OCI-LY3 (cell line): ENCODE measurements at regions not wholly inside any gene's neighbourhood (a gene's known extent, or its start where the extent isn't known, plus 50 kb on each side); places are given as distances from the start of the nearest gene placed in this dataset.
"Not testable (repeated sequence)": the region's sequence is repeated elsewhere in the genome, so short reads cannot be mapped to it uniquely, and the experiment has no call there.

Source experiments
- H2AFZ ChIP-seq: fragments of 200-600, 300-600 bp; shearing (Covaris generic); 2 replicates; pipeline ENCODE4 v1.6.0; 2014; ENCODE audit warnings: antibody characterized with exemption, low read depth, low read length
- H3K27ac ChIP-seq: fragments of 200-600, 300-600 bp; sonication (generic); 2 replicates; pipeline ENCODE4 v1.5.1; 2014; ENCODE audit warnings: mild to moderate bottlenecking, low read length, moderate library complexity, mixed read lengths
- H3K27me3 ChIP-seq: fragments of 200-600, 300-600 bp; sonication (generic); 2 replicates; pipeline ENCODE4 v1.6.1; 2014; ENCODE audit warnings: low read depth, low read length, mixed read lengths
- H3K36me3 ChIP-seq: fragments of 200-600, 300-600 bp; sonication (generic); replicated peaks from 2 replicates; pipeline ENCODE3; 2014; ENCODE audit warnings: low read depth, low read length, mixed read lengths
- H3K4me1 ChIP-seq: fragments of 300-600, 200-600 bp; sonication (generic); 2 replicates; pipeline ENCODE4 v1.6.1; 2014; ENCODE audit warnings: low read length, mixed read lengths
- H3K4me2 ChIP-seq: fragments of 200-600, 300-600 bp; sonication (generic); 2 replicates; pipeline ENCODE4 v1.6.1; 2014; ENCODE audit warnings: low read length, mixed read lengths
- H3K4me3 ChIP-seq: fragments of 300-600, 200-600 bp; sonication (generic); 2 replicates; pipeline ENCODE4 v1.5.1; 2014; ENCODE audit warnings: antibody characterized with exemption, mild to moderate bottlenecking, low read length, moderate library complexity
- H3K79me2 ChIP-seq: fragments of 300-600, 200-600 bp; shearing (Covaris generic); 2 replicates; pipeline ENCODE4 v1.6.1; 2014; ENCODE audit warnings: mild to moderate bottlenecking, low read length, mixed read lengths
- H3K9ac ChIP-seq: fragments of 300-600, 200-600 bp; shearing (Covaris generic); 2 replicates; pipeline ENCODE4 v1.6.0; 2014; ENCODE audit warnings: mild to moderate bottlenecking, low read length, moderate library complexity
- H3K9me3 ChIP-seq: fragments of 200-600, 300-600 bp; shearing (Covaris generic); 2 replicates; pipeline ENCODE4 v1.6.1; 2014; ENCODE audit warnings: low read length, mixed read lengths; ENCODE audit not compliant: insufficient read depth
- H4K20me1 ChIP-seq: fragments of 200-600, 300-600 bp; sonication (generic); 2 replicates; pipeline ENCODE4 v1.6.1; 2016; ENCODE audit warnings: low read length, mixed read lengths; ENCODE audit not compliant: insufficient read depth
- EZH2phosphoT487 ChIP-seq: fragments of 200-600 bp; shearing (Covaris generic); IDR thresholded peaks from 2 replicates; pipeline ENCODE4 v1.6.1; 2018; ENCODE audit warnings: antibody characterized with exemption, mixed run types, low read depth
- TF ChIP-seq, protein P1 (sequence below): fragments of 200-600, 300-600 bp; sonication (generic); IDR thresholded peaks from 2 replicates; pipeline ENCODE4 v1.5.1; 2014; ENCODE audit warnings: antibody characterized with exemption, low read length, low read depth

DNA sequence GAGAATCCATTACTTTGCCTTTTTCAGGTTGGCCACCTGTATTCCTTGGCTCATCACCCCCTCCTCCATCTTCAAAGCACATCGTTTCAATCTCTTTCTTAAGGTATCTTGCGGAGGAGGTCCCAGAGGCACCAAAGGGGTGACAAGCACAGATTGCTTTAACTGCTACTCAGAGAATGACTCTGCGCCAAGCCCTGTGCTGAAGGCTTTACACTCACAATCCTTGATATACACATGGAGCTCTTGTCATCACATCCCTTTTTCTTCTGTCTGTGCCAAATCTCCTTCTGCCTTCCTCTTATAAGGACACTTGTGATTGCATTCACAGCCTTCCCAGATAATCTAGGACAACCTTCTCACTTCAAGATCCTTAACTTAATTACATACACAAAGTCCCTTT, 134.7 kb upstream of the MAMLD1 start:
- Histone ChIP-seq H3K4me2 (no peak overlapping the region), H3K4me1 (no peaks in the 10 kb centered on the region), H3K9me3 (no peaks in the 10 kb centered on the region), H4K20me1 (no peaks in the 10 kb centered on the region), H3K27ac (no peak overlapping the region), H2AFZ (no peak overlapping the region), H3K9ac (no peak overlapping the region), H3K4me3 (no peak overlapping the region), H3K27me3 (no peaks in the 10 kb centered on the region), H3K36me3 (no peaks in the 10 kb centered on the region), H3K79me2 (no peaks in the 10 kb centered on the region)
- TF ChIP-seq EZH2phosphoT487: no peak
- TF ChIP-seq, protein P1, sequence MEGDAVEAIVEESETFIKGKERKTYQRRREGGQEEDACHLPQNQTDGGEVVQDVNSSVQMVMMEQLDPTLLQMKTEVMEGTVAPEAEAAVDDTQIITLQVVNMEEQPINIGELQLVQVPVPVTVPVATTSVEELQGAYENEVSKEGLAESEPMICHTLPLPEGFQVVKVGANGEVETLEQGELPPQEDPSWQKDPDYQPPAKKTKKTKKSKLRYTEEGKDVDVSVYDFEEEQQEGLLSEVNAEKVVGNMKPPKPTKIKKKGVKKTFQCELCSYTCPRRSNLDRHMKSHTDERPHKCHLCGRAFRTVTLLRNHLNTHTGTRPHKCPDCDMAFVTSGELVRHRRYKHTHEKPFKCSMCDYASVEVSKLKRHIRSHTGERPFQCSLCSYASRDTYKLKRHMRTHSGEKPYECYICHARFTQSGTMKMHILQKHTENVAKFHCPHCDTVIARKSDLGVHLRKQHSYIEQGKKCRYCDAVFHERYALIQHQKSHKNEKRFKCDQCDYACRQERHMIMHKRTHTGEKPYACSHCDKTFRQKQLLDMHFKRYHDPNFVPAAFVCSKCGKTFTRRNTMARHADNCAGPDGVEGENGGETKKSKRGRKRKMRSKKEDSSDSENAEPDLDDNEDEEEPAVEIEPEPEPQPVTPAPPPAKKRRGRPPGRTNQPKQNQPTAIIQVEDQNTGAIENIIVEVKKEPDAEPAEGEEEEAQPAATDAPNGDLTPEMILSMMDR: no peak

DNA sequence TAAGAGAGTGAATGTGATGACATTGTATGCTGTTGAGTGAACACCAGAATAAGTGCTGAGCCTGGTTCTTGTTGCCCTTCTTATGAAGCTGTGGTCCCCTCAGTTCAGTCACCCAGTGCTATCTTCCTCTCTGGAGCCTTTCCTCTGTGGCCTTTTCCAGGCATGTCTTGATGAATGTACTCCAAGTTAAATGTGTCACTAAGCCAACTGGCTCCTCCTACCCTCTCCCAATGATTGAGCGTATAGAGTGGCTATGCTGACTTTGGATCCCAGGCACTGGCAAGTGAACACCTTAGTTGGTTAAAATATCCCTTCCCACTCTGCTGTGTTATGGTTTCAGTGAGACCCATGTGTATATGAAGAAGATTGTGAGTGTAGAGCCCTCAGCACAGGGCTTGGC, 134.1 kb upstream of the MAMLD1 start:
- TF ChIP-seq, protein P1: no peak
- H3K9me3 ChIP-seq: no peaks in the 10 kb centered on the region
- H3K4me1 ChIP-seq: no peaks in the 10 kb centered on the region
- H3K27me3 ChIP-seq: no peaks in the 10 kb centered on the region
- no peak overlapping the region for H3K4me2 ChIP-seq
- H3K36me3 ChIP-seq: no peaks in the 10 kb centered on the region
- no peaks in the 10 kb centered on the region for H4K20me1 ChIP-seq
- H3K79me2 ChIP-seq: no peaks in the 10 kb centered on the region
- H3K4me3 ChIP-seq: no peak overlapping the region
- no peak overlapping the region for H2AFZ ChIP-seq
- no peak overlapping the region for H3K27ac ChIP-seq
- H3K9ac ChIP-seq: no peak overlapping the region

DNA sequence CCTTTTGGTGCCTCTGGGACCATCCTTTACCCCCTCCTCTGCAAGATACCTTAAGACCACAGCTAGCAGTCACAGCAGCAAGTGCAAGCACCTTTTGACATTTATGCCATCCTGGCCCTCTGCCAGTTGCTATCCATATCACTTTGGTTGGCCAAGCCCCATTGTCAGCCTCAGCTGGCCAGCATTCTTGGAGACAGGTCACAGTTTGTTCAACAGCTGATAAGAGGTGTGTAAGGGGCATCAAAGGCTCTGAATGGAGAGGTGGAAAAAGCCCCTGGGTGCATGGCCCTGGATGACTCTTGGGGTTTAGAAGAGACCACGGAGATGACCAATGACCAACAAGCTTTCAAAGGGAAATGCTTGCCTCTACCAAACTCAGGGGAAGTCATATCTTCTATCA, 133.6 kb upstream of the MAMLD1 start:
- H3K9me3 ChIP-seq: no peaks in the 10 kb centered on the region
- no peak overlapping the region for H3K4me2 ChIP-seq
- H3K9ac ChIP-seq: no peak overlapping the region
- TF ChIP-seq, protein P1: no peak
- no peak for TF ChIP-seq EZH2phosphoT487
- no peaks in the 10 kb centered on the region for H3K27me3 ChIP-seq
- H3K27ac ChIP-seq: no peak overlapping the region
- H3K4me3 ChIP-seq: no peak overlapping the region
- no peak overlapping the region for H2AFZ ChIP-seq
- no peaks in the 10 kb centered on the region for H4K20me1 ChIP-seq
- no peaks in the 10 kb centered on the region for H3K36me3 ChIP-seq
- no peaks in the 10 kb centered on the region for H3K79me2 ChIP-seq
- no peaks in the 10 kb centered on the region for H3K4me1 ChIP-seq

DNA sequence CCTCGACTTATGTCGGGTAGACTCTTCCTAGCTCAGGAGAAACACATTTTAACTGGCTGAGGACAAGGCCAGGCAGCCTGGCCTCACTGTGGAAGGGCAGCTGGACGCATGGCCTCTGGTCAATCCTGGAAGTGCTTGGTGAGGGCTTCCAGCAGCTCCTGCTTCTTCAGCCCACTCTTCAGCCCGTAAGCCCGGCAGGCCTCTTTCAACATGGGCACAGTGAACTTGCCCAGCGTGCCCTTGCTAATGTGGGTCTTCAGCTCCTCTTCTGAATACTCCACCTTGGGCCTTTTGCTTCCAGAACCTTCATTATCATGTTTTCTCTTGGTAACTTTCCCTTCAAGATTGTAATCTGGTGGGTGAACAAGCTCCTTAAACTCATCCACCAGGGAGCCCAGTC, 132.2 kb upstream of the MAMLD1 start:
- H3K27me3 ChIP-seq, H3K4me3 ChIP-seq, H3K4me1 ChIP-seq, H3K27ac ChIP-seq, H4K20me1 ChIP-seq, H3K4me2 ChIP-seq, H2AFZ ChIP-seq, H3K9ac ChIP-seq, H3K9me3 ChIP-seq, H3K36me3 ChIP-seq, H3K79me2 ChIP-seq: not testable (repeated sequence)

DNA sequence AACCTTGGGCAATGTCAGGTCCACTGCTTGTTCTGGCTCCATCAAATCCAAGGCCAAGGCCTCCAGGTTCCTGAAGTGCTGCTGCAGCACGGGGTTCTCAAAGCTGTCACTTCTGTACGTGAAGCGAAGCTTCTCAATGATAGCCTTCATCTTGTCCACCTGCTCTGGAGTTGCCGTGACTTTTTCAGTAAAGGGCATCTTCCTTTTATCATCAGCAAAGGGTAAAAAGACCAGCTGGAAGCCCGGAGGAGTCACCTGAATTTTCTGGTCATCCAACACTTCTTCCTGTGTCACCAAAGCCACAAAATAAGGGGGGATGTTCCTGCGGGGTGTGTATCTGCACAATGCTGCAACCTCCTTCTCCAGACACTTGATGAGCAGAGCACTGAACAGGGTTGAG, 131.7 kb upstream of the MAMLD1 start:
- not testable (repeated sequence) for H3K36me3 ChIP-seq, H3K4me2 ChIP-seq, H3K9ac ChIP-seq, H3K79me2 ChIP-seq, H3K27ac ChIP-seq, H4K20me1 ChIP-seq, H3K9me3 ChIP-seq, H2AFZ ChIP-seq, H3K27me3 ChIP-seq, H3K4me3 ChIP-seq, H3K4me1 ChIP-seq

DNA sequence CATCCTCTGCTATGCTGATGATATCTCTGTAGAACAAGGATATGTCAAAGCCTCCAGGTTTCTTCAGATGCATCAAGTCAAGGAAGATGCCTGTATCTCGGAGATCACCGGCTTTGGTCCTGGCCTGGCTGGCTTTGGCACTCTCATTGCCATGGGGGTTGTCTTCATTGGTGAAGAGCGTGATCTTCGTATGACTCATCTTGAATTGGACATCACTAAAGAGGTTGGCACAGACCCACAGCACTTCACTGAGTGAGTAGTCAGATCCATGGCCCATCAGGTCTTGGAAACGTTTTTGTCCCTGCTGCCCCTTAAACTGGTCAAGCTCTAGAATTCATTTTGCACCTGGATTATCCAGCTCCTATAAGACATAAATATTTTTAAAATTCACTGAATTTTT, 130.9 kb upstream of the MAMLD1 start:
- not testable (repeated sequence) for H3K27ac ChIP-seq, H3K36me3 ChIP-seq, H2AFZ ChIP-seq, H3K79me2 ChIP-seq, H3K27me3 ChIP-seq, H3K4me3 ChIP-seq, H3K9ac ChIP-seq, H4K20me1 ChIP-seq, H3K4me2 ChIP-seq, H3K9me3 ChIP-seq, H3K4me1 ChIP-seq
